Activated T-cell treated with anti-CD3 and anti-CD28 coated beads, Interleukin-2, amount 50 U/mL, for 72 hours (primary cell): ENCODE measurements at regions not wholly inside any gene's neighbourhood (a gene's known extent, or its start where the extent isn't known, plus 50 kb on each side); places are given as distances from the start of the nearest gene placed in this dataset.
A peak's percentile ranks its signal among the peaks of the same experiment; 100 is the strongest.

Experiments used
- ATAC-seq, 2 donors: fragments of 150-1000 bp; cut with Tn5 transposase; replicated peaks in 1 of 2; 2 replicates each; pipeline ENCODE4 v1.10.0; 2021; ENCODE audit warnings: moderate library complexity in 2 of 2, mild to moderate bottlenecking in 1 of 2
- DNase-seq, 2 donors: peaks; one replicate each; pipeline ENCODE4 v3.0.0; 2021 to 2022; ENCODE audit warnings: mixed read lengths in 1 of 2
- H3K27ac Mint-ChIP-seq: one replicate; pipeline ENCODE4 v1.8.0; 2022; ENCODE audit warnings: mild to moderate bottlenecking, moderate library complexity, mixed read lengths
- H3K27me3 Mint-ChIP-seq: one replicate; pipeline ENCODE4 v1.8.0; 2022; ENCODE audit warnings: low read depth, mixed read lengths
- H3K36me3 Mint-ChIP-seq, 2 donors: one replicate each; pipeline ENCODE4 v1.8.0; 2022; ENCODE audit warnings: mixed read lengths in 2 of 2, mild to moderate bottlenecking in 1 of 2; ENCODE audit not compliant: insufficient read depth in 2 of 2
- H3K4me1 Mint-ChIP-seq: one replicate; pipeline ENCODE4 v1.8.0; 2022; ENCODE audit warnings: low read depth, mixed read lengths
- H3K4me3 Mint-ChIP-seq, 2 donors: one replicate each; pipeline ENCODE4 v1.8.0; 2022; ENCODE audit warnings: mild to moderate bottlenecking in 2 of 2, mixed read lengths in 2 of 2, moderate library complexity in 2 of 2
- H3K9me3 Mint-ChIP-seq, 2 donors: one replicate each; pipeline ENCODE4 v1.8.0; 2022; ENCODE audit warnings: mixed read lengths in 2 of 2

DNA sequence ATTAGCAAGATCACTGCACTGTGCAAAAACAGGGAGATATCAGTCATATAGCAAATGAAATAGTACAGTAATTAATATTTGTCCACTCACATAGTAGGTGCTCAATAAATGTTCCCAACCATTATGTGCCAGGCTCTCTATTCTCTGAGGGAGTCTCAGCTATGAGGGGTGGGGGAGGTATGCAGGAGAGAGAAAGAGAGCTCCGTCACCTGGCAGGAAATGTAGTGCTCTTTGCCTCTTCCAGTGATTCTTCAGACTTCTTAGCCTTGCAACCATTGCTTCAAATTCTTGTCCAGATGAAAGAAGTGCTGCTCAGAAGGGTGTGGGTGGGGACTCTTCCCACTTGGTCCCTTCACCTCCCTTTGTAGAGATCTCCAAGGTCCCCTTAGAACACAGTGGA is 84.5 kb upstream of the SPRY1 start:
- H3K36me3 Mint-ChIP-seq: peaks cover 1 to 14% of the 10 kb centered on the region in 2 donors

GRCh38 chr4:123312951-123313592 is 83.5 kb upstream of the SPRY1 start:
- Mint-ChIP-seq H3K4me3 (no peak overlapping the region), H3K27me3 (no peaks in the 10 kb centered on the region), H3K36me3 (peaks cover 3 to 14% of the 10 kb centered on the region in 2 donors), H3K27ac (no peak overlapping the region), H3K9me3 (peaks cover 3 to 7% of the 10 kb centered on the region in 2 donors), H3K4me1 (no peaks in the 10 kb centered on the region)
- ATAC-seq (no peak), DNase-seq (no peak)

More for the DNA sequence above, 84.5 kb upstream of the SPRY1 start:
- H3K4me1 Mint-ChIP-seq: no peaks in the 10 kb centered on the region
- no peak overlapping the region for H3K27ac Mint-ChIP-seq
- DNase-seq: no peak
- peaks cover 3 to 5% of the 10 kb centered on the region in 2 donors for H3K9me3 Mint-ChIP-seq
- no peak for ATAC-seq
- no peaks in the 10 kb centered on the region for H3K27me3 Mint-ChIP-seq
- no peak overlapping the region for H3K4me3 Mint-ChIP-seq

GRCh38 chr4:123315617-123316016 is 81.0 kb upstream of the SPRY1 start:
- no peaks in the 10 kb centered on the region for H3K4me1 Mint-ChIP-seq
- H3K36me3 Mint-ChIP-seq: peaks cover 6 to 16% of the 10 kb centered on the region in 2 donors

GRCh38 chr4:123317211-123317610 is 79.4 kb upstream of the SPRY1 start:
- H3K27me3 Mint-ChIP-seq: no peaks in the 10 kb centered on the region
- no peaks in the 10 kb centered on the region for H3K4me1 Mint-ChIP-seq
- no peak for DNase-seq
- H3K9me3 Mint-ChIP-seq: peaks cover 6 to 8% of the 10 kb centered on the region in 2 donors
- ATAC-seq: no peak
- H3K4me3 Mint-ChIP-seq: no peak overlapping the region
- peaks cover 8 to 14% of the 10 kb centered on the region in 2 donors for H3K36me3 Mint-ChIP-seq
- no peak overlapping the region for H3K27ac Mint-ChIP-seq

More at GRCh38 chr4:123315617-123316016, 81.0 kb upstream of the SPRY1 start:
- Mint-ChIP-seq H3K27me3 (no peaks in the 10 kb centered on the region), H3K4me3 (no peak overlapping the region), H3K9me3 (peaks cover 3 to 6% of the 10 kb centered on the region in 2 donors), H3K27ac (no peak overlapping the region)
- no peak for ATAC-seq
- no peak for DNase-seq

DNA sequence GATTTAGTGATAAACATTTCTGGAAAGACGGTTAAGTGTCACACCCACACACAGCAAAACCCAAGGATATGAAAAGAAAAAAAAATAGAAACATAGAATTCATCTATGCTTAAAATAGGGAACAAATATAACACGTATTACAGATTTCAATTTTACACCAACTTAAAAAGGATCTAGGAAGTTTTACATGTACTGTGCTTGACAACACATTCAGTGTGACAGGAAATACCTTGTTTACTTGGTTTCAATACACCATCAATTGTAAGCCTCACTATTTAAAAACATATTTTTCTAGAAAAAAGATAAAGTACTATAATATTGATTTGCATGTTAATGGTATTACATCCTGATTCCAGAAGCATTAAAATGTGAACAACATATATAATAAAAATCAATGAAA is 77.0 kb upstream of the SPRY1 start:
- ATAC-seq (no peak), DNase-seq (no peak)
- Mint-ChIP-seq H3K36me3 (peaks cover 8 to 14% of the 10 kb centered on the region in 2 donors), H3K27me3 (no peaks in the 10 kb centered on the region), H3K27ac (no peak overlapping the region), H3K9me3 (peaks cover 10 to 13% of the 10 kb centered on the region in 2 donors), H3K4me1 (no peaks in the 10 kb centered on the region), H3K4me3 (no peak overlapping the region)

- ATAC-seq: no peak
- H3K4me3 Mint-ChIP-seq: no peak overlapping the region
- peaks cover 3 to 5% of the 10 kb centered on the region in 2 donors for H3K36me3 Mint-ChIP-seq
- DNase-seq: no peak
- H3K27me3 Mint-ChIP-seq: no peaks in the 10 kb centered on the region
- no peak overlapping the region for H3K27ac Mint-ChIP-seq
- peaks cover 10 to 16% of the 10 kb centered on the region in 2 donors for H3K9me3 Mint-ChIP-seq
- H3K4me1 Mint-ChIP-seq: no peaks in the 10 kb centered on the region
Measured at GRCh38 chr4:123323998-123324397, 72.6 kb upstream of the SPRY1 start.

GRCh38 chr4:123325241-123325681 is 71.3 kb upstream of the SPRY1 start:
- Mint-ChIP-seq H3K4me1 (no peaks in the 10 kb centered on the region), H3K27me3 (no peaks in the 10 kb centered on the region), H3K4me3 (no peak overlapping the region), H3K9me3 (peaks cover 12 to 13% of the 10 kb centered on the region in 2 donors), H3K36me3 (peaks cover 2 to 3% of the 10 kb centered on the region in 2 donors), H3K27ac (no peak overlapping the region)
- DNase-seq: no peak
- ATAC-seq: no peak

DNA sequence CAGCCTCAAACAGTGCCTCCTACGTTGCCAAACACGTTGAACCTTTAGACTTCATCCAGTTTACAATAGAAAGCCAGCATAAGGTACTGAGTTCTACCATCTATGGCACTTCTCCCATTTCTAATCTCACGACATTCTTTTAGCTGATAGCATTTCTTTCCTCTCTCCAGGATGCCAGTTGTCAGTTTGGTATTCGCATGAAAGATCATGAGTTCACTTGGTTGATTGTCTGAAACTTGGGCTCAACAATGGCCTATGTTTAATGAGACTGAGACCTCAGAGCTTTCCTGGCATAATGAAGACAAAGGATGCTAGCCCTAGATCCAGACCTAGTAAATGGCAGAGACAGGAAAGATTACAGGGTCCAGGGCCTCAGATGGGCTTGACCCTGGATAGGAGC is 69.2 kb upstream of the SPRY1 start:
- H3K36me3 Mint-ChIP-seq: peaks cover 0 to 2% of the 10 kb centered on the region in 2 donors
- ATAC-seq: no peak
- no peaks in the 10 kb centered on the region for H3K4me1 Mint-ChIP-seq
- H3K27me3 Mint-ChIP-seq: no peaks in the 10 kb centered on the region
- H3K4me3 Mint-ChIP-seq: no peak overlapping the region
- no peak overlapping the region for H3K27ac Mint-ChIP-seq
- DNase-seq: no peak
- H3K9me3 Mint-ChIP-seq: peaks cover 10% of the 10 kb centered on the region in 2 donors

DNA sequence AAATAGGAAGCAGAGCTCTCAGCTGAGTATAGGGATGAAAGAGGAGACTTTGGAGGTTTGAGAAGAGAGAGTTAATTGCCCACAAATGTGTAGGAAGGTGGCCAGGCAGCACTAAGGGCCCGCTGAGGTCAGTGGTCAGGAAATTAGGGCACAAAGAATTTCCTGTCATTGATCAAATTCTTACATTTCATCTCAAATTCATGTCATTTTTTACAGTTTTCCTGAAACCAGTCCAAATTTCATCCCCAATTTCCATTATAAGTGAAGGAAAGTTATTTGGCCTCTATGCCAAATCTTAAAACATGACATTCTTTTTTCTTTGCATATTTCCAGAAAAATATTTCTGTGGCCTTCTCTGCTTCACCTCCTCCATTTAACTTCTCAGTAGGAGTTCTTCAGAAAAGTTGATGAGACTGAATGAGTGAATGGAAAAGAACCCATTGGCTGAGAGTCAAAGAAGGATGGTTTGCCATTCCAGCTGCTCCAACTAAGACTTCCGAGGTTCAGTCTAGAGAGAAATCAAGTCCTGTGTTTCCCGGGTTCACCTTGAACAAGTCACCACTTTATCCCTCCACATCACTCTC is 68.7 kb upstream of the SPRY1 start:
- Mint-ChIP-seq H3K36me3 (no peaks in the 10 kb centered on the region), H3K4me1 (no peaks in the 10 kb centered on the region), H3K9me3 (peaks cover 6 to 9% of the 10 kb centered on the region in 2 donors), H3K27me3 (no peaks in the 10 kb centered on the region), H3K27ac (no peak overlapping the region), H3K4me3 (no peak overlapping the region)
- DNase-seq (no peak), ATAC-seq (no peak)

DNA sequence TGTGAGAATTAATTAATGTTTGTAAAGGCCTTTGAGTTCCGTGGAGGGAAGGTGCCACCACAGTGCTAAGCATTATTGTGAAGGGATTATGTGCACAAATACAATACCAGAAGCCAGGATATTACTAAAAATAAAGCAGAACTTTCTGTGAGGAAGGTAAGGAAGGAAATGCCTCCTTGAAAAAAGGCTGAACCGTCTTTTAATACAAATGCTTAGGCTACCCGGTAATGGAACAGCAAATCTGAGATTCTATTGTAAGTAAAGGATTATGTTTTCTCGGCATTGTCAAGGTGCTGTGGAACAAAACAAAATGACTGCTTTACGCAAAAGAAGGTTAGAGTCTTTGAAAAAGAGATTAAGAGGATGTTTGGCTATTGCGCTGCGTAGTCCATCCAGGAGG is 57.9 kb upstream of the SPRY1 start:
- Mint-ChIP-seq H3K4me3 (no peak overlapping the region), H3K4me1 (peaks cover 5% of the 10 kb centered on the region), H3K27me3 (peaks cover 18% of the 10 kb centered on the region), H3K9me3 (peaks cover 4 to 11% of the 10 kb centered on the region in 2 donors), H3K36me3 (peaks cover 0 to 2% of the 10 kb centered on the region in 2 donors), H3K27ac (no peak overlapping the region)
- DNase-seq: no peak
- no peak for ATAC-seq

GRCh38 chr4:123339507-123340380 is 56.9 kb upstream of the SPRY1 start:
- H3K9me3 Mint-ChIP-seq: peaks cover 4 to 7% of the 10 kb centered on the region in 2 donors
- peaks cover 18% of the 10 kb centered on the region for H3K27me3 Mint-ChIP-seq
- H3K4me1 Mint-ChIP-seq: peaks cover 5% of the 10 kb centered on the region
- H3K36me3 Mint-ChIP-seq: peaks cover 0 to 2% of the 10 kb centered on the region in 2 donors
- H3K4me3 Mint-ChIP-seq: no peak overlapping the region
- DNase-seq: no peak
- no peak overlapping the region for H3K27ac Mint-ChIP-seq
- no peak for ATAC-seq

- no peak overlapping the region for H3K27ac Mint-ChIP-seq
- peaks cover 0 to under 1% of the 10 kb centered on the region in 2 donors for H3K36me3 Mint-ChIP-seq
- peaks cover 14% of the 10 kb centered on the region for H3K27me3 Mint-ChIP-seq
- H3K9me3 Mint-ChIP-seq: peaks cover 3 to 4% of the 10 kb centered on the region in 2 donors
- DNase-seq (no peak), ATAC-seq (peak; percentile 44 to 49)
- peaks cover 5% of the 10 kb centered on the region for H3K4me1 Mint-ChIP-seq
- no peak overlapping the region for H3K4me3 Mint-ChIP-seq
Measured at GRCh38 chr4:123340381-123340701, 56.3 kb upstream of the SPRY1 start.

- H3K4me1 Mint-ChIP-seq: peaks cover 5% of the 10 kb centered on the region
- no peaks in the 10 kb centered on the region for H3K36me3 Mint-ChIP-seq
- H3K27me3 Mint-ChIP-seq: peaks cover 19% of the 10 kb centered on the region
- no peak overlapping the region for H3K27ac Mint-ChIP-seq
- no peak overlapping the region for H3K4me3 Mint-ChIP-seq
- DNase-seq: no peak
- H3K9me3 Mint-ChIP-seq: no peaks in the 10 kb centered on the region
- ATAC-seq: no peak
Measured at GRCh38 chr4:123342498-123342897, 54.1 kb upstream of the SPRY1 start.
